ENCODE measurements at regions not wholly inside any gene's neighbourhood (a gene's known extent, or its start where the extent isn't known, plus 50 kb on each side); places are given as distances from the start of the nearest gene placed in this dataset.

DNA sequence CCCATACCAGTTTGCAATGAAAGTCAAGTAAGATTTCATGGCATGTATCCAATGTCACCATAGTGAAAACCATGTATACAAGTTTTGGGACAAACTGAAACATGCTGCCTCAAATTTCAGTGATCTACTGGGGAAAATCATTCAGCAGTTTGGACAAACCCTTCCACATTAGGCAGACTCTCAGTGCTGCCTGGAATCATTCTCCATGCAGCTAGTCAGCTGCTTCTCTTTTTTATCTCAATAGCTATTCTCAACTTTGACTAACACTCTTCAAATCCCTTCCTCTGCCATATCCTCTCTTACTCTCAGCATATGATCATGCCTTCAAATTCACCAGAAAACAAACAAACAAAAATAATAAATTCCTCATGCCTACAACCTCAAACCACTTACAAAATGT lies 323.3 kb downstream of the MAN2A1 start:
- no peak overlapping the region for H4K91ac ChIP-seq (ENCODE audit: insufficient read length, low read depth, low read length)
- no peak overlapping the region for H3K9ac ChIP-seq (ENCODE audit: extremely low read depth, insufficient read length, low read length)
- H3K79me1 ChIP-seq (ENCODE audit: insufficient read depth, low read depth, low read length, poor library complexity, severe bottlenecking) = no peaks in the 10 kb centered on the region
- H3K4me1 Mint-ChIP-seq = peaks cover 0 to 5% of the 10 kb centered on the region in 2 experiments; a peak in 3 of 4 replicates
- H2BK5ac ChIP-seq (ENCODE audit: insufficient read length, low read length) = no peak overlapping the region
- TF ChIP-seq, protein P1, sequence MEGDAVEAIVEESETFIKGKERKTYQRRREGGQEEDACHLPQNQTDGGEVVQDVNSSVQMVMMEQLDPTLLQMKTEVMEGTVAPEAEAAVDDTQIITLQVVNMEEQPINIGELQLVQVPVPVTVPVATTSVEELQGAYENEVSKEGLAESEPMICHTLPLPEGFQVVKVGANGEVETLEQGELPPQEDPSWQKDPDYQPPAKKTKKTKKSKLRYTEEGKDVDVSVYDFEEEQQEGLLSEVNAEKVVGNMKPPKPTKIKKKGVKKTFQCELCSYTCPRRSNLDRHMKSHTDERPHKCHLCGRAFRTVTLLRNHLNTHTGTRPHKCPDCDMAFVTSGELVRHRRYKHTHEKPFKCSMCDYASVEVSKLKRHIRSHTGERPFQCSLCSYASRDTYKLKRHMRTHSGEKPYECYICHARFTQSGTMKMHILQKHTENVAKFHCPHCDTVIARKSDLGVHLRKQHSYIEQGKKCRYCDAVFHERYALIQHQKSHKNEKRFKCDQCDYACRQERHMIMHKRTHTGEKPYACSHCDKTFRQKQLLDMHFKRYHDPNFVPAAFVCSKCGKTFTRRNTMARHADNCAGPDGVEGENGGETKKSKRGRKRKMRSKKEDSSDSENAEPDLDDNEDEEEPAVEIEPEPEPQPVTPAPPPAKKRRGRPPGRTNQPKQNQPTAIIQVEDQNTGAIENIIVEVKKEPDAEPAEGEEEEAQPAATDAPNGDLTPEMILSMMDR (conservative IDR thresholded peaks at IDR 0.05) = no peak
- no peak overlapping the region for H3K27ac Mint-ChIP-seq
- no peak overlapping the region for H3K4me3 Mint-ChIP-seq
- H3K4me2 ChIP-seq (ENCODE audit: insufficient read depth, insufficient read length, low read length) = no peak overlapping the region
- H3T11ph ChIP-seq (ENCODE audit: low read length) = no peak overlapping the region
- H3K56ac ChIP-seq (ENCODE audit: insufficient read length, low read depth, low read length) = no peak overlapping the region
- no peak overlapping the region for H3K27ac ChIP-seq (ENCODE audit: insufficient read length, low read depth, low read length)
- H3K9me3 Mint-ChIP-seq = no peaks in the 10 kb centered on the region; a peak in 1 of 5 replicates
- H4K5ac ChIP-seq (ENCODE audit: insufficient read length, low read depth, low read length) = no peak overlapping the region
- H2BK15ac ChIP-seq (ENCODE audit: low read depth, low read length) = no peak overlapping the region
- H2BK12ac ChIP-seq (ENCODE audit: insufficient read length, low read depth, low read length) = no peak overlapping the region
- no peak overlapping the region for H3K4ac ChIP-seq (ENCODE audit: low read depth, low read length)
- no peak overlapping the region for H2BK120ac ChIP-seq (ENCODE audit: low read depth, low read length, poor library complexity, severe bottlenecking)
- H3K18ac ChIP-seq (ENCODE audit: insufficient read length, low read depth, low read length) = no peak overlapping the region
- no peak overlapping the region for H2AFZ ChIP-seq (ENCODE audit: low read length)
- no peaks in the 10 kb centered on the region for H3K23me2 ChIP-seq (ENCODE audit: insufficient read length, low read depth, low read length, poor library complexity, severe bottlenecking)
- H4K20me1 ChIP-seq (ENCODE audit: control insufficient read depth, insufficient read depth, insufficient read length) = no peaks in the 10 kb centered on the region
- no peaks in the 10 kb centered on the region for H3K4me1 ChIP-seq (ENCODE audit: insufficient read depth, low read length)
- no peaks in the 10 kb centered on the region for H3K27me3 ChIP-seq (ENCODE audit: insufficient read depth, low read length)
- H3K23ac ChIP-seq (ENCODE audit: insufficient read length, low read depth, low read length) = no peak overlapping the region
- no peaks in the 10 kb centered on the region for H3K27me3 Mint-ChIP-seq (ENCODE audit: low read depth)
- H3K9me3 ChIP-seq (ENCODE audit: control insufficient read depth, low read depth, low read length) = no peaks in the 10 kb centered on the region
- H2BK20ac ChIP-seq (ENCODE audit: low read depth, low read length, poor library complexity, severe bottlenecking) = no peak overlapping the region
- no peak for DNase-seq
- no peaks in the 10 kb centered on the region for H3K79me2 ChIP-seq (ENCODE audit: insufficient read depth, low read length)
- H3K36me3 Mint-ChIP-seq (ENCODE audit: insufficient read depth in 1 of 3, low read depth in 3 of 3) = no peaks in the 10 kb centered on the region
- no peak overlapping the region for H4K8ac ChIP-seq (replicated peaks; ENCODE audit: insufficient read length, low read depth, low read length)
- H3K14ac ChIP-seq (ENCODE audit: insufficient read depth, low read length) = no peak overlapping the region
- no peak overlapping the region for H2AK5ac ChIP-seq (ENCODE audit: insufficient read length, low read length)

All from H9 (cell line).